Activated CD8-positive, alpha-beta T cell treated with anti-CD3 and anti-CD28 coated beads, Interleukin-2, amount 10 ng/mL, durations not matched to agents 7 days and 5 days (primary cell): ENCODE measurements at regions not wholly inside any gene's neighbourhood (a gene's known extent, or its start where the extent isn't known, plus 50 kb on each side); places are given as distances from the start of the nearest gene placed in this dataset.

ENCODE experiments used
- ATAC-seq: fragments of 150-1000 bp; cut with Tn5 transposase; one replicate; pipeline ENCODE4 v1.10.0; 2021; ENCODE audit warnings: moderate library complexity
- CTCF ChIA-PET: fragments of 350-600 bp; sonication (Branson Sonifier 250); formaldehyde crosslinking; loops from one replicate; lab custom pipeline; 2021; ENCODE audit warnings: antibody characterized with exemption; lab: Charles Lee
- POLR2A ChIA-PET: fragments of 350-600 bp; sonication (Branson Sonifier 250); formaldehyde crosslinking; loops from one replicate; lab custom pipeline; 2021; ENCODE audit warnings: antibody characterized with exemption; lab: Charles Lee
- DNase-seq: peaks from one replicate; pipeline ENCODE4 v3.0.0-alpha.2; 2020
- H3K27ac Mint-ChIP-seq: one replicate; pipeline ENCODE4 v1.8.0; 2021; ENCODE audit warnings: mild to moderate bottlenecking, mixed read lengths
- H3K27me3 Mint-ChIP-seq: one replicate; pipeline ENCODE4 v1.8.0; 2021; ENCODE audit warnings: low read depth, mixed read lengths
- H3K36me3 Mint-ChIP-seq: one replicate; pipeline ENCODE4 v1.8.0; 2021; ENCODE audit warnings: low read depth, mixed read lengths
- H3K4me1 Mint-ChIP-seq: one replicate; pipeline ENCODE4 v1.8.0; 2021; ENCODE audit warnings: low read depth, mixed read lengths
- H3K4me3 Mint-ChIP-seq: one replicate; pipeline ENCODE4 v1.8.0; 2021; ENCODE audit warnings: mild to moderate bottlenecking, mixed read lengths
- H3K9me3 Mint-ChIP-seq: one replicate; pipeline ENCODE4 v1.8.0; 2022; ENCODE audit warnings: mixed read lengths; ENCODE audit not compliant: insufficient read depth

DNA sequence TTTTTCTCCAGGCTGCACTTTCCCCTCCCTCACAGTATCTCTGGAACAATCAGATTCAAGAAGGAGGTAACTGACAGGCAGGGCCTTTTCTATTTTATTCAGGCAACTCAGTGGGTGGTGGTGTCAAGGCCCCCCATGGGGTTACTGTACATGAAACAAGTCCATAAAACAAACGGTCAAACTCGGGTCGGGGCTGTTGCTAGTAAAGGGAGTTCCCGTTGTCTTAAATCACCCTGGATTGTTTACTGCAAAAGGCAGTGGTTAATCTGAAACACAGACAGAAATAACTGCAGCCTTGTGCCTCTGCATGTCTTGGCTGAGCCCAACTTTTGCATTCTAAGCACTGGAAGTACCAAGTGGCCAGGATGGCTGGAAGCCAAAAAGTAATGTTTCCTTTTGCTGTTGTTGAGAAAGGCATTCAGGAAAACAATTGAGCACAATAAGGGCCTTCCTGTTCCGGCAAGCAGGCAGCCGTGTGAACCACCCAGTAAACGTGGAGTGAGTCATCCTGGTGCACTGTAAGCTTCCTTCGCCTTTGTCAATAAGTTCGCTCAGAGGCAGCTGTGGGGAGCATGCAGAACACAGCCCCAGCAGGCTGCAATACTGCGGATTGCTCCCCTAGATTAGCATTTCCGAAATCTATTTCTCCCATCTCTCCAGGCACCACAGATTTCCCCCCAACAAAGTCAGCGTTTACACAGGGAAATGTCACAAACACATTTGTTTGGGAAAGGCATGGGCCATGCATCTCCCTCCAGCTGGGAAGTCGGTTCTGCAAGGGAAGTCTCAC is 149.6 kb downstream of the IRS1 start:
- DNase-seq (peak; percentile 72), ATAC-seq (peak; percentile 92)
- Mint-ChIP-seq H3K9me3 (peaks cover 15% of the 10 kb centered on the region), H3K27ac (peak overlapping the region; percentile 85), H3K4me1 (peaks cover 45% of the 10 kb centered on the region), H3K36me3 (peaks cover 18% of the 10 kb centered on the region), H3K27me3 (no peaks in the 10 kb centered on the region), H3K4me3 (peak overlapping the region; percentile 1)
- POLR2A ChIA-PET, result no interaction called here
- CTCF ChIA-PET, result interaction anchor here (2.1 kb wide), 1 partner anchor 153 kb away, joined by 8 read pairs; no protein-coding TSS in a partner anchor

DNA sequence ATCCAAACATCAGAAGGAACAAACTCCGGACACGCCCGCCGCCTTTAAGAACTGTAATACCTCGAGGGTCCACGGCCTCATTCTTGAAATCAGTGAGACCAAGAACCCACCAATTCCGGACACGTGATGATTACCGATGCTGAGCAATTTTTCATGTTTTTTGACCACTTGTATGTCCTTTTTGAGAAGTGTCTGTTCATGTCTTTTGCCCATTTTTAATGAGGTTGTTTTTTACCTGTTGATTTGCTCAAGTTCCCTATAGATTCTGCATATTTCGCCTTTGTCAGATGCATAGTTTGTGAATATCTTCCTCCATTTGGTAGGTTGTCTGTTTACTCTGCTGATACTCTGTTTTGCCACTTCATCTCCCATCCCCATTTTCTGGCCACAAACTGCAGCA is 150.4 kb downstream of the IRS1 start:
- Mint-ChIP-seq H3K9me3 (peaks cover 15% of the 10 kb centered on the region), H3K27ac (no peak overlapping the region), H3K36me3 (peaks cover 18% of the 10 kb centered on the region), H3K4me1 (peaks cover 43% of the 10 kb centered on the region), H3K27me3 (peaks cover 5% of the 10 kb centered on the region), H3K4me3 (no peak overlapping the region)
- POLR2A ChIA-PET, result interaction anchor here (0.6 kb wide), 1 partner anchor 124 kb away, joined by 5 read pairs; no protein-coding TSS in a partner anchor
- ATAC-seq (no peak), DNase-seq (no peak)
- CTCF ChIA-PET, result interaction anchor here (0.7 kb wide), 1 partner anchor 154 kb away, joined by 3 read pairs; no protein-coding TSS in a partner anchor

DNA sequence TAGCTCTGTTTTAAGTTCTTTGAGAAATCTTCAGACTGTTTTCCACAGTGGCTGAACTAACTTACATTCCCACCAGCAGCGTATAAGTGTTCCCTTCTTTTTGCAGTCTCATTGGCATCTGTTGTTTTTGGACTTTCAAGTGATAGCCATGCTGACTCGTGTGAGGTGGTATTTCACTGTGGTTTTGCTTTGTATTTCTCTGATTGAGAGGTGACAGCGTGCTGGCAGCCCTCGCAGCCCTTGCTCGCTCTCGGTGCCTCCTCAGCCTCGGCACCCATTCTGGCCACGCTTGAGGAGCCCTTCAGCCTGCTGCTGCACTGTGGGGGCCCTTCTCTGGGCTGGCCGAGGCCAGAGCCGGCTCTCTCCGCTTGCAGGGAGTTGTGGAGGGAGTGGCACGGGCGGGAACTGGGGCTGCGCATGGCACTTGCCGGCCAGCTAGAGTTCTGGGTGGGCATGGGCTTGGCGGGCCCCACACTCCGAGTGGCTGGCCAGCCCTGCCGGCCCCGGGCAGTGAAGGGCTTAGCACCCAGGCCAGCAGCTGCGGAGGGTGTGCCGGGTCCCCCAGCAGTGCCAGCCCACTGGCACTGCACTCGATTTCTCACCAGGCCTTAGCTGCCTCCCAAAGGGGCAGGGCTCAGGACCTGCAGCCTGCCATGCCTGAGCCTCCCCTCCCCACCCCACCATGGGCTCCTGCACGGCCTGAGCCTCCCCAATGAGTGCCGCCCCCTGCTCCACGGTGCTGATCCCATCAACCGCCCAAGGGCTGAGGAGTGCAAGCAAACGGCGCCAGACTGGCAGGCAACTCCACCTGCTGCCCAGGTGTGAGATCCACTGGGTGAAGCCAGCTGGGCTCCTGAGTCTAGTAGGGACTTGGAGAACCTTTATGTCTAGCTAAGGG is 151.8 kb downstream of the IRS1 start:
- peaks cover 14% of the 10 kb centered on the region for H3K27me3 Mint-ChIP-seq
- peaks cover 15% of the 10 kb centered on the region for H3K9me3 Mint-ChIP-seq
- DNase-seq (no peak), ATAC-seq (no peak)
- ChIA-PET POLR2A (no interaction called here), CTCF (no interaction called here)
- no peak overlapping the region for H3K4me3 Mint-ChIP-seq
- H3K27ac Mint-ChIP-seq, result no peak overlapping the region
- peaks cover 18% of the 10 kb centered on the region for H3K36me3 Mint-ChIP-seq
- peaks cover 35% of the 10 kb centered on the region for H3K4me1 Mint-ChIP-seq

DNA sequence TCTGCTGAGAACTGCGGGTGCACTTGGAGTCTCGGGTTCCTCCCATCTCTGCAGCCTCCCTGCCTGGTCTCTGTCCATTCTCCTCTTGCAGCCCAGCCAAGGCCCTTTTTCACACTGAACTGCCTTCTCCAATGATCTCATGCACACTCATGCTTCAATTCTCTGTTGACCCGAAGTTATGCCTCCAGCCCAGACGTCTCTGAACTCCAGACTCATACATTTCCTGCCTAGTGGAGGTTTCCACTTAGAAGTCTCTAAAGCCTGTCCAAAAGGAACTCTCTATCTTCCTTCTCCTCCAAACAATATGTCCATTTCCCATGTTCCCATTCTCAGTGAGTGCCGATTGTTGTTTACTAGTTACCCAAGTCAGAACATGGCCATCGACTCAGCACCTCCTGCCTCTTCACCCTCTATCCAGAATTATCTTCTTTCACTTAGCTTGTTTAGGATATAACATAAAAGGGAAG is 155.2 kb downstream of the IRS1 start:
- ChIA-PET CTCF (no interaction called here), POLR2A (no interaction called here)
- peaks cover 2% of the 10 kb centered on the region for H3K4me1 Mint-ChIP-seq
- H3K36me3 Mint-ChIP-seq, result peaks cover 7% of the 10 kb centered on the region
- DNase-seq, result no peak
- no peak overlapping the region for H3K27ac Mint-ChIP-seq
- H3K27me3 Mint-ChIP-seq, result peaks cover 14% of the 10 kb centered on the region
- no peak overlapping the region for H3K4me3 Mint-ChIP-seq
- H3K9me3 Mint-ChIP-seq, result peaks cover 8% of the 10 kb centered on the region
- ATAC-seq, result no peak

DNA sequence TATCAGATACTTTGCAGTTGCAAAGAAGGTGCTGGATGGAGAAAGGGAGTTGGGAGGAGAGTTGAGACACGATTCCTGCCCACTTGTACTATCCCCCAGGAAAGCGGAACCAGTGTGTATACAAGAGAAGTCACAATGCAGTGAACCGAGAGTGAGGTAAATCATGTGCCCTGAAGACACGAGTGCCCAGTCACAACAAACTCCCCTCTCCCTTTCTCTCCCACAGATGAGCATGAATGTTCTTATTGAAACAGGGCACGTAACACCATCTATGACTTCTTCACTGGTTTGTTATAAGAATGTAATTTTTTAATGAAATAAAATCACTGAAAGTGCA is 155.7 kb downstream of the IRS1 start:
- ChIA-PET CTCF (no interaction called here), POLR2A (no interaction called here)
- DNase-seq (no peak), ATAC-seq (no peak)
- Mint-ChIP-seq H3K9me3 (peaks cover 3% of the 10 kb centered on the region), H3K27ac (no peak overlapping the region), H3K27me3 (peaks cover 14% of the 10 kb centered on the region), H3K4me1 (no peaks in the 10 kb centered on the region), H3K36me3 (peaks cover 2% of the 10 kb centered on the region), H3K4me3 (no peak overlapping the region)

DNA sequence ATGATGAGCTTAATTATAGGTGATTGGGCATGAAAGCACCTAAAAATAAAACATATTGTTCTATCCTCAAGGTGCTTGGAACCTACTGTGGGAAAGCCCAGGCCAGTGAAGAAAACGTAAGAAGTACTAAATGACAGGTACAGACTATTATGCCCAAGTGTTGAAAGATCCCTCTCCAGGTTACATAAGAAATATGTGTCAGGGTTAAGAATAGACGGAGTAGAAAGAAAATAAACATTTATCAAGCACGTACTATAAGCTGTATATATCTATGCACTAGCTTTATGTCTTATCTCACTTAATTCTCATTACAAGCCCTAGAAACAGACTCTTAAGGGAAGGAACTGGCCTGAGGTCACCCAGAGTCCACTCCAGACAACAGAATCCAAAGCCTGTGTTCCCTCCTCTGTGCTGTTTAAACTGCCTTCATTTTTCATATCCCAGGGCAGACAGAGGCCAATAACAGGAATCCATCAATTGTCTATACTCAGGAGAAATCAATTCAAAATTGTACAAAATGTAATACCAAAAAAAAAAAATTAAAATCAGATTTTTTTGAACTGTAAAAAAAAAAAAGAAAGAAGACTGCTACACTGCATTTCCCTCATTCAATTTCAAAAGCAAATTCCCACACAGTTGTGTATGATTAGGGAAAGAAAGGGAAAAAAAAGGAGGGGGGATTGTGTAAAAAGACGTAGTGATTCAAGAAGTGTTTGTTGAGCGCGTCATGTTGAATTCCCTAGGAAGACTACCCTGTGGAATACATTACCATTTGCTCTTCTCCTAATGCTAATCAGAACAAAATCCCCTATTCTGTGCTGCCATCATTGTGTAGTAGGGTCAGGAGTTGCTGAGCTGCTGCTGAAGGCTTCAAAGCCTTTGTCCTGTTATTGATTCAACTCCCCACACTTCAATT is 156.3 kb downstream of the IRS1 start:
- Mint-ChIP-seq H3K9me3 (no peaks in the 10 kb centered on the region), H3K4me3 (no peak overlapping the region), H3K36me3 (no peaks in the 10 kb centered on the region), H3K4me1 (no peaks in the 10 kb centered on the region), H3K27ac (no peak overlapping the region), H3K27me3 (peaks cover 14% of the 10 kb centered on the region)
- ATAC-seq, result no peak
- no peak for DNase-seq
- ChIA-PET POLR2A (no interaction called here), CTCF (no interaction called here)

DNA sequence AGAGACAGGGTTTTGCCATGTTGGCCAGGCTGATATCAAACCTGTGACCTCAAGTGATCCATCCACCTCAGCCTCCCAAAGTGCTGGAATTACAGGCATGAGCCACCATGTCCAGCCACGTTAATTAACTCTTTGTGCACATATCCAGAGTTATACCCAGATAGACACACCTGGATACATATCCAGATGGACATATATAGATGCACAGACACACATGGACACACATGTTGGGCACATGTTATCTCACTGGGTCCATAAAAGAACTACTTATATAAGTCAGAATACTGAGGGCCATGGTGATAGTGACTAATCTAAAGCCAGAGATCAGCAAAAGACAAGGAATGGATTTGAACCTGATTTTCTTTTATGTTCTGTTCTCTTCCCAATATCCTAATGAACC is 158.6 kb downstream of the IRS1 start:
- peaks cover 18% of the 10 kb centered on the region for H3K27me3 Mint-ChIP-seq
- CTCF ChIA-PET, result no interaction called here
- ATAC-seq (no peak), DNase-seq (no peak)
- POLR2A ChIA-PET, result no interaction called here
- no peak overlapping the region for H3K4me3 Mint-ChIP-seq
- no peaks in the 10 kb centered on the region for H3K9me3 Mint-ChIP-seq
- no peaks in the 10 kb centered on the region for H3K4me1 Mint-ChIP-seq
- no peaks in the 10 kb centered on the region for H3K36me3 Mint-ChIP-seq
- no peak overlapping the region for H3K27ac Mint-ChIP-seq

DNA sequence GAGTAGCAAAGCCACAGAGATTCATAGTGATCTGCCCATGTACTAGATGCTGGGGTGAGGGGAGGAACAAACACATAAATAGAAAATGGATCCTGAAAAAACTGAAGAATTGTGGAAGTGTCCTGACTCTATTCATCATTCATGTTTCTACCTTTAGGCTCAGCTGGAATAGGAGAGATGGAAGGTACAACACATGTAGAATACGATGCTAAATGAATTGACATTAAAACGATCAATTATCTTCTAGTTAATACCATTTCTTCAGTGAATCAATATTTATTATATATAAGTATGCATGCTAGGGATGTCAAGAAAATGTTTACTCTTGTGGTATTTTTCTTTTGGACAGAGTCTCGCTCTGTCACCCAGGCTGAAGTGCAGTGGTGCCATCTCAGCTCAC is 159.1 kb downstream of the IRS1 start:
- no peak for DNase-seq
- Mint-ChIP-seq H3K9me3 (no peaks in the 10 kb centered on the region), H3K4me3 (no peak overlapping the region), H3K27ac (no peak overlapping the region), H3K4me1 (no peaks in the 10 kb centered on the region), H3K27me3 (peaks cover 18% of the 10 kb centered on the region), H3K36me3 (no peaks in the 10 kb centered on the region)
- ATAC-seq, result no peak
- POLR2A ChIA-PET, result no interaction called here
- CTCF ChIA-PET, result no interaction called here

DNA sequence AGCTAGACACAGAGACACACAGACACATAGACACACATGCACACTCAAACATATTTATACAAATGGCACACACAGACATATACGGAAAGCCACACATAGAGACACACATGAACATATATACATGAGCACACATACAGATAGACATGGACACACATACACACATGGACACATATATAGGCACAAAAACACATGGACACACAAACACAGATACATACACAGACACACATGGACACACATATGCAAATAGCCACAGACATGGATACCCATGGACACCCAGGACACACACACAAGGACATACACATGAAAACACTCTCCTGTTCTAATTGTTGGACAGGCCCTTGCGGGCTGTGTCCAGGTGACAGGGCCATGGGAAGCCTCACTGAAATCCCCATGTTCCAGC is 160.1 kb downstream of the IRS1 start:
- Mint-ChIP-seq H3K27me3 (peaks cover 19% of the 10 kb centered on the region), H3K4me1 (no peaks in the 10 kb centered on the region), H3K27ac (no peak overlapping the region), H3K9me3 (no peaks in the 10 kb centered on the region), H3K36me3 (no peaks in the 10 kb centered on the region), H3K4me3 (no peak overlapping the region)
- DNase-seq (no peak), ATAC-seq (no peak)
- ChIA-PET CTCF (no interaction called here), POLR2A (no interaction called here)

DNA sequence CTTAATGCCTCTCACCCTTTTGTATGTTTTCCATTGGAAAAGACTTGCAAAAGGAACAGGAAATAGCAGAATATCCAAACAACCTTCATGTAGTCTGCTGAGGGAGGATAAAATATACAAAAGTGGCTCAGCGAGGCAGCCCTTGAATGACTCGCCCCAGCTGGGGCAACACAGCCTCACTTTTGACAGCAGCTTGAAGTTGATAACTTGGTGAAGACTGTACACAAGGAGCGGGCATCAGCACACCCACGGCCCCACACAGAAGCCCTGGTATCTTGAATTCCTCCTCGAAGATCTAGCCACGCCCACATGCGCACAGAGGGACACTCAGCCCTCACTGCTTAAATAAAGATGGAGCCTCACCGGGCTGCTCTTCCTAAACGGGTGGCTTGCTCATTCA is 161.0 kb downstream of the IRS1 start:
- Mint-ChIP-seq H3K4me1 (no peaks in the 10 kb centered on the region), H3K27ac (no peak overlapping the region), H3K4me3 (no peak overlapping the region), H3K27me3 (peaks cover 15% of the 10 kb centered on the region), H3K9me3 (no peaks in the 10 kb centered on the region), H3K36me3 (no peaks in the 10 kb centered on the region)
- no peak for DNase-seq
- POLR2A ChIA-PET, result no interaction called here
- CTCF ChIA-PET, result no interaction called here
- ATAC-seq, result no peak

DNA sequence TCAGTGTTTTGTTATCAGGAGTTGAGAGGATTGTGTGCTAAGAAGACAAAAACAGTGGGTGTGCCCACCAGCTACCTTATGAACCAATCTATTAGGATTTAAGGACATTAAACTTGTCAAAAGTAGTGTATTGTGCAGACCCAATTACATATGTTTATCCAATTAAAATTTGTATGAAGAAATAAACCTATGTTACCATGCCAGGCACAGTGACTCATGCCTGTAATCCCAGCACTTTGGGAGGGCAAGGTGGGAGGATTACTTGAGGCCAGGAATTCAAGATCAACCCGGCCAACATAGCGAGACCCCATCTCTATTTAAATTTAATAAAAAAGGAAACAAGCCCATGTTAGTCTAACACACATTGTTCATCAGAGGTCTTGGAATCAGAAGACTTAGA is 162.2 kb downstream of the IRS1 start:
- CTCF ChIA-PET, result no interaction called here
- POLR2A ChIA-PET, result no interaction called here
- no peak overlapping the region for H3K4me3 Mint-ChIP-seq

More for the DNA sequence above, 162.2 kb downstream of the IRS1 start:
- Mint-ChIP-seq H3K36me3 (no peaks in the 10 kb centered on the region), H3K4me1 (no peaks in the 10 kb centered on the region), H3K27ac (no peak overlapping the region), H3K9me3 (no peaks in the 10 kb centered on the region), H3K27me3 (peaks cover 9% of the 10 kb centered on the region)
- no peak for DNase-seq
- ATAC-seq, result no peak
